HG03196 (cell line): ENCODE measurements at regions not wholly inside any gene's neighbourhood (a gene's known extent, or its start where the extent isn't known, plus 50 kb on each side); places are given as distances from the start of the nearest gene placed in this dataset.

Experiments used
- ATAC-seq: cut with Tn5 transposase; IDR thresholded peaks from one replicate; pipeline ENCODE4 v1.9.1; 2021; ENCODE audit not compliant: unreplicated experiment

GRCh38 chr5:166163996-166164610 lies 2127.3 kb upstream of the WWC1 start:
- no peak for ATAC-seq

- no peak for ATAC-seq
These were observed 2125.8 kb upstream of the WWC1 start for GRCh38 chr5:166165596-166165995.

GRCh38 chr5:166166071-166166470 lies 2125.4 kb upstream of the WWC1 start:
- ATAC-seq = no peak

- no peak for ATAC-seq
These were observed 2118.8 kb upstream of the WWC1 start for GRCh38 chr5:166172597-166172996.

- no peak for ATAC-seq
These were observed 2112.9 kb upstream of the WWC1 start for GRCh38 chr5:166178411-166179080.

- no peak for ATAC-seq
These were observed 2106.3 kb upstream of the WWC1 start for GRCh38 chr5:166185185-166185584.

GRCh38 chr5:166188501-166189325 lies 2102.7 kb upstream of the WWC1 start:
- ATAC-seq = no peak

GRCh38 chr5:166192696-166193095 lies 2098.7 kb upstream of the WWC1 start:
- no peak for ATAC-seq

- no peak for ATAC-seq
These were observed 2095.5 kb upstream of the WWC1 start for GRCh38 chr5:166195981-166196380.

GRCh38 chr5:166200532-166200931 lies 2090.9 kb upstream of the WWC1 start:
- ATAC-seq = no peak

GRCh38 chr5:166211640-166212039 lies 2079.8 kb upstream of the WWC1 start:
- no peak for ATAC-seq

GRCh38 chr5:166236327-166236726 lies 2055.1 kb upstream of the WWC1 start:
- no peak for ATAC-seq

GRCh38 chr5:166240705-166241104 lies 2050.7 kb upstream of the WWC1 start:
- ATAC-seq = no peak

GRCh38 chr5:166245556-166245955 lies 2045.9 kb upstream of the WWC1 start:
- ATAC-seq = no peak

- no peak for ATAC-seq
These were observed 2039.7 kb upstream of the WWC1 start for GRCh38 chr5:166251786-166252185.

GRCh38 chr5:166257661-166258060 lies 2033.8 kb upstream of the WWC1 start:
- no peak for ATAC-seq

GRCh38 chr5:166262395-166262794 lies 2029.0 kb upstream of the WWC1 start:
- ATAC-seq = no peak

GRCh38 chr5:166267907-166268306 lies 2023.5 kb upstream of the WWC1 start:
- no peak for ATAC-seq

- ATAC-seq = no peak
These were observed 2020.7 kb upstream of the WWC1 start for GRCh38 chr5:166270712-166271111.

GRCh38 chr5:166276006-166276405 lies 2015.4 kb upstream of the WWC1 start:
- ATAC-seq = no peak

- no peak for ATAC-seq
These were observed 2011.6 kb upstream of the WWC1 start for GRCh38 chr5:166279828-166280227.

GRCh38 chr5:166281433-166281832 lies 2010.0 kb upstream of the WWC1 start:
- ATAC-seq = no peak
